ENCODE measurements at regions not wholly inside any gene's neighbourhood (a gene's known extent, or its start where the extent isn't known, plus 50 kb on each side); places are given as distances from the start of the nearest gene placed in this dataset.
A peak's percentile ranks its signal among the peaks of the same experiment; 100 is the strongest.

DNA sequence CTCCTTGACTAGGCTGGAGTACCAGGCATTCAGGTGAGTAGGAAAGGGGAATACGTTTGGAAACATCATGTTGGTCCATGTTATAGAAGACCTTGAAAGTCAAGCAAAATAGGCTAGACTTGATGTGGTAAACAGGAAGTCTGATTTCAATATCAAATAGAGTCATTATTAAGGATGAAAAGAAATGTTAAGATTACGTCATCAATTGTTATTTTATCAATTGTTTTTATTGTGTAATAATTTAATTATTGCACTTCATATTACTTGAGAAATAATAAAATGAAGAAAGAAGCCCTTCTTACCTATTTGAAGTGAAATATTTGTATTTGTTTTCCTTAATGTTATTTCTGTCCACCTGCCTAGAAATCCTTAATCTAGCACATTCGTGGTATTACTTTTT lies 361.0 kb upstream of the HAND2 start:
- Histone ChIP-seq H3K4me3 (no peak overlapping the region), H3K4me2 (ENCODE audit: insufficient read depth, low read length) (no peak overlapping the region), H3K9me3 (replicated peaks; ENCODE audit: control insufficient read depth, insufficient read depth, low read depth, low read length) (no peaks in the 10 kb centered on the region), H3K27ac (ENCODE audit: extremely low read depth, low read depth, low read length) (no peak overlapping the region), H3K36me3 (ENCODE audit: control insufficient read depth, insufficient read depth, low read length) (no peaks in the 10 kb centered on the region), H3K9me1 (ENCODE audit: control insufficient read depth, insufficient read depth, low read length) (no peaks in the 10 kb centered on the region), H3K9ac (ENCODE audit: insufficient read depth in 1 of 2, low read depth in 2 of 2, low read length in 2 of 2) (no peak overlapping the region), H3K27me3 (ENCODE audit: control insufficient read depth in 2 of 2, insufficient read depth in 2 of 2, low read length in 2 of 2) (no peaks in the 10 kb centered on the region), H2AFZ (ENCODE audit: low read depth, low read length) (no peak overlapping the region), H4K20me1 (replicated peaks; ENCODE audit: control insufficient read depth, insufficient read depth, low read length) (no peaks in the 10 kb centered on the region), H3K4me1 (replicated peaks in 1 of 2; ENCODE audit: control insufficient read depth in 2 of 2, insufficient read depth in 2 of 2, low read length in 2 of 2) (no peaks in the 10 kb centered on the region), H3K79me2 (ENCODE audit: control insufficient read depth, insufficient read depth, low read length) (no peaks in the 10 kb centered on the region)
- ATAC-seq (no peak), FAIRE-seq (no peak), DNase-seq (ENCODE audit: extremely low read depth in 1 of 4, low spot score in 3 of 4) (no peak)
- BruUV-seq (replicated peaks), result no TSS peak
- ChIA-PET POLR2A (no interaction called here), CTCF (ENCODE audit: low intra/inter-chr PET ratio) (no interaction called here)
- intact Hi-C loops (cut with micrococcal nuclease), result no loop called here
- whole genome bisulfite sequencing (ENCODE audit: insufficient coverage, low coverage, missing lambda C conversion rate), result 2% methylated on average over 3 of the region's 3 CpGs
- in situ Hi-C loops (cut with MboI), result no loop called here
- TF ChIP-seq ATF7 (IDR thresholded peaks at IDR 0.05) (no peak), PHTF2 (CRISPR knock-in tag; IDR thresholded peaks at IDR 0.05) (no peak), KAT2B (IDR thresholded peaks at IDR 0.05; ENCODE audit: low read depth, low read length) (no peak), RHOXF2B (CRISPR knock-in tag; conservative IDR thresholded peaks at IDR 0.05) (no peak), ZNF232 (CRISPR knock-in tag; IDR thresholded peaks at IDR 0.05) (no peak), NCOA6 (IDR thresholded peaks at IDR 0.05) (no peak), KDM1A (IDR thresholded peaks at IDR 0.05) (no peak), CEBPB (tag; IDR thresholded peaks at IDR 0.05) (peak; percentile 74), NBN (IDR thresholded peaks at IDR 0.05; ENCODE audit: low read depth) (no peak), MTA2 (IDR thresholded peaks at IDR 0.05; ENCODE audit: low read depth) (no peak), CEBPG (CRISPR knock-in tag; IDR thresholded peaks at IDR 0.05) (no peak), CEBPG (tag; conservative IDR thresholded peaks at IDR 0.05 in 1 of 2, IDR thresholded peaks at IDR 0.05 in 1 of 2) (peak in 1 of 2 experiments; percentile 82; a peak in 2 of 4 replicates)
- TF ChIP-seq, protein P1, sequence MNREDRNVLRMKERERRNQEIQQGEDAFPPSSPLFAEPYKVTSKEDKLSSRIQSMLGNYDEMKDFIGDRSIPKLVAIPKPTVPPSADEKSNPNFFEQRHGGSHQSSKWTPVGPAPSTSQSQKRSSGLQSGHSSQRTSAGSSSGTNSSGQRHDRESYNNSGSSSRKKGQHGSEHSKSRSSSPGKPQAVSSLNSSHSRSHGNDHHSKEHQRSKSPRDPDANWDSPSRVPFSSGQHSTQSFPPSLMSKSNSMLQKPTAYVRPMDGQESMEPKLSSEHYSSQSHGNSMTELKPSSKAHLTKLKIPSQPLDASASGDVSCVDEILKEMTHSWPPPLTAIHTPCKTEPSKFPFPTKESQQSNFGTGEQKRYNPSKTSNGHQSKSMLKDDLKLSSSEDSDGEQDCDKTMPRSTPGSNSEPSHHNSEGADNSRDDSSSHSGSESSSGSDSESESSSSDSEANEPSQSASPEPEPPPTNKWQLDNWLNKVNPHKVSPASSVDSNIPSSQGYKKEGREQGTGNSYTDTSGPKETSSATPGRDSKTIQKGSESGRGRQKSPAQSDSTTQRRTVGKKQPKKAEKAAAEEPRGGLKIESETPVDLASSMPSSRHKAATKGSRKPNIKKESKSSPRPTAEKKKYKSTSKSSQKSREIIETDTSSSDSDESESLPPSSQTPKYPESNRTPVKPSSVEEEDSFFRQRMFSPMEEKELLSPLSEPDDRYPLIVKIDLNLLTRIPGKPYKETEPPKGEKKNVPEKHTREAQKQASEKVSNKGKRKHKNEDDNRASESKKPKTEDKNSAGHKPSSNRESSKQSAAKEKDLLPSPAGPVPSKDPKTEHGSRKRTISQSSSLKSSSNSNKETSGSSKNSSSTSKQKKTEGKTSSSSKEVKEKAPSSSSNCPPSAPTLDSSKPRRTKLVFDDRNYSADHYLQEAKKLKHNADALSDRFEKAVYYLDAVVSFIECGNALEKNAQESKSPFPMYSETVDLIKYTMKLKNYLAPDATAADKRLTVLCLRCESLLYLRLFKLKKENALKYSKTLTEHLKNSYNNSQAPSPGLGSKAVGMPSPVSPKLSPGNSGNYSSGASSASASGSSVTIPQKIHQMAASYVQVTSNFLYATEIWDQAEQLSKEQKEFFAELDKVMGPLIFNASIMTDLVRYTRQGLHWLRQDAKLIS (CRISPR knock-in tag; IDR thresholded peaks at IDR 0.05), result no peak
- TF ChIP-seq, protein P2, sequence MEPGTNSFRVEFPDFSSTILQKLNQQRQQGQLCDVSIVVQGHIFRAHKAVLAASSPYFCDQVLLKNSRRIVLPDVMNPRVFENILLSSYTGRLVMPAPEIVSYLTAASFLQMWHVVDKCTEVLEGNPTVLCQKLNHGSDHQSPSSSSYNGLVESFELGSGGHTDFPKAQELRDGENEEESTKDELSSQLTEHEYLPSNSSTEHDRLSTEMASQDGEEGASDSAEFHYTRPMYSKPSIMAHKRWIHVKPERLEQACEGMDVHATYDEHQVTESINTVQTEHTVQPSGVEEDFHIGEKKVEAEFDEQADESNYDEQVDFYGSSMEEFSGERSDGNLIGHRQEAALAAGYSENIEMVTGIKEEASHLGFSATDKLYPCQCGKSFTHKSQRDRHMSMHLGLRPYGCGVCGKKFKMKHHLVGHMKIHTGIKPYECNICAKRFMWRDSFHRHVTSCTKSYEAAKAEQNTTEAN (CRISPR knock-in tag; IDR thresholded peaks at IDR 0.05), result no peak
- TF ChIP-seq, protein P3, sequence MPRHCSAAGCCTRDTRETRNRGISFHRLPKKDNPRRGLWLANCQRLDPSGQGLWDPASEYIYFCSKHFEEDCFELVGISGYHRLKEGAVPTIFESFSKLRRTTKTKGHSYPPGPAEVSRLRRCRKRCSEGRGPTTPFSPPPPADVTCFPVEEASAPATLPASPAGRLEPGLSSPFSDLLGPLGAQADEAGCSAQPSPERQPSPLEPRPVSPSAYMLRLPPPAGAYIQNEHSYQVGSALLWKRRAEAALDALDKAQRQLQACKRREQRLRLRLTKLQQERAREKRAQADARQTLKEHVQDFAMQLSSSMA (CRISPR knock-in tag; IDR thresholded peaks at IDR 0.05), result no peak
- TF ChIP-seq, protein P4, sequence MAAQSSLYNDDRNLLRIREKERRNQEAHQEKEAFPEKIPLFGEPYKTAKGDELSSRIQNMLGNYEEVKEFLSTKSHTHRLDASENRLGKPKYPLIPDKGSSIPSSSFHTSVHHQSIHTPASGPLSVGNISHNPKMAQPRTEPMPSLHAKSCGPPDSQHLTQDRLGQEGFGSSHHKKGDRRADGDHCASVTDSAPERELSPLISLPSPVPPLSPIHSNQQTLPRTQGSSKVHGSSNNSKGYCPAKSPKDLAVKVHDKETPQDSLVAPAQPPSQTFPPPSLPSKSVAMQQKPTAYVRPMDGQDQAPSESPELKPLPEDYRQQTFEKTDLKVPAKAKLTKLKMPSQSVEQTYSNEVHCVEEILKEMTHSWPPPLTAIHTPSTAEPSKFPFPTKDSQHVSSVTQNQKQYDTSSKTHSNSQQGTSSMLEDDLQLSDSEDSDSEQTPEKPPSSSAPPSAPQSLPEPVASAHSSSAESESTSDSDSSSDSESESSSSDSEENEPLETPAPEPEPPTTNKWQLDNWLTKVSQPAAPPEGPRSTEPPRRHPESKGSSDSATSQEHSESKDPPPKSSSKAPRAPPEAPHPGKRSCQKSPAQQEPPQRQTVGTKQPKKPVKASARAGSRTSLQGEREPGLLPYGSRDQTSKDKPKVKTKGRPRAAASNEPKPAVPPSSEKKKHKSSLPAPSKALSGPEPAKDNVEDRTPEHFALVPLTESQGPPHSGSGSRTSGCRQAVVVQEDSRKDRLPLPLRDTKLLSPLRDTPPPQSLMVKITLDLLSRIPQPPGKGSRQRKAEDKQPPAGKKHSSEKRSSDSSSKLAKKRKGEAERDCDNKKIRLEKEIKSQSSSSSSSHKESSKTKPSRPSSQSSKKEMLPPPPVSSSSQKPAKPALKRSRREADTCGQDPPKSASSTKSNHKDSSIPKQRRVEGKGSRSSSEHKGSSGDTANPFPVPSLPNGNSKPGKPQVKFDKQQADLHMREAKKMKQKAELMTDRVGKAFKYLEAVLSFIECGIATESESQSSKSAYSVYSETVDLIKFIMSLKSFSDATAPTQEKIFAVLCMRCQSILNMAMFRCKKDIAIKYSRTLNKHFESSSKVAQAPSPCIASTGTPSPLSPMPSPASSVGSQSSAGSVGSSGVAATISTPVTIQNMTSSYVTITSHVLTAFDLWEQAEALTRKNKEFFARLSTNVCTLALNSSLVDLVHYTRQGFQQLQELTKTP (IDR thresholded peaks at IDR 0.05; ENCODE audit: low read depth in 1 of 2, partially characterized antibody in 2 of 2), result no peak

Data from K562 (cell line).